ENCODE measurements at regions not wholly inside any gene's neighbourhood (a gene's known extent, or its start where the extent isn't known, plus 50 kb on each side); places are given as distances from the start of the nearest gene placed in this dataset.

DNA sequence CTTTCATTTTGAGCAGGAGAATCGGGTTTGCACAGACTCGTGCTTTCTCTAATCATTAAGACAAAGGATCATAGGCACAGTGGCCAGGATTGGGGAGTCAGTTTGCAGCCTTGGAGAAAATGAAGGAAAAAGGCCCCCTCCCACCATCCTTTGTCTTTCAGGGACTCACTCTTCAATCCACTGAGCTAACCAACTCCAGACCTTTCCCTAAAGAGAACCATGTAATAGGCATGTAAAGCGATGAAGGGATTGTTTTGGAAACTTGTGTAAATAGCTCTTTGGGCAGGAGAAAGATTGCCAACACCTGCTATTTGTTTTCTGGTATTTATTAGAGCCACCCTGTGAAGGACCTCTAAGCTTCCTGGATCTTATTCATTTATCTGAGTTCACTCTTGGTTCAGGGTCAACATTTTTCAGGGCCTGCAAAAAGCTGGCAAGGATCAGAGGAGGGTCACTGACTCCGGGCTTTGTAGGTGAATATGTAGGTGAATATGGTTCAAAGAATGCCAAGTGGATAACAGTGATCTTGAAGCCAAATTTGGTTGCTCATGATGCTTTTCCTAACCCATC, 192.6 kb upstream of the FGGY start:
- H3K36me3 ChIP-seq, result no peaks in the 10 kb centered on the region
- H3K27me3 ChIP-seq, result no peaks in the 10 kb centered on the region
- no peaks in the 10 kb centered on the region for H3K9me3 ChIP-seq
- H3K27ac ChIP-seq, result no peak overlapping the region
- 69 to 77% methylated on average over 4 of the region's 4 CpGs for WGBS, 2 donors
- TF ChIP-seq POLR2A (IDR thresholded peaks at IDR 0.05), result no peak
- TF ChIP-seq EP300 (IDR thresholded peaks at IDR 0.05), result no peak
- TF ChIP-seq, protein P1, sequence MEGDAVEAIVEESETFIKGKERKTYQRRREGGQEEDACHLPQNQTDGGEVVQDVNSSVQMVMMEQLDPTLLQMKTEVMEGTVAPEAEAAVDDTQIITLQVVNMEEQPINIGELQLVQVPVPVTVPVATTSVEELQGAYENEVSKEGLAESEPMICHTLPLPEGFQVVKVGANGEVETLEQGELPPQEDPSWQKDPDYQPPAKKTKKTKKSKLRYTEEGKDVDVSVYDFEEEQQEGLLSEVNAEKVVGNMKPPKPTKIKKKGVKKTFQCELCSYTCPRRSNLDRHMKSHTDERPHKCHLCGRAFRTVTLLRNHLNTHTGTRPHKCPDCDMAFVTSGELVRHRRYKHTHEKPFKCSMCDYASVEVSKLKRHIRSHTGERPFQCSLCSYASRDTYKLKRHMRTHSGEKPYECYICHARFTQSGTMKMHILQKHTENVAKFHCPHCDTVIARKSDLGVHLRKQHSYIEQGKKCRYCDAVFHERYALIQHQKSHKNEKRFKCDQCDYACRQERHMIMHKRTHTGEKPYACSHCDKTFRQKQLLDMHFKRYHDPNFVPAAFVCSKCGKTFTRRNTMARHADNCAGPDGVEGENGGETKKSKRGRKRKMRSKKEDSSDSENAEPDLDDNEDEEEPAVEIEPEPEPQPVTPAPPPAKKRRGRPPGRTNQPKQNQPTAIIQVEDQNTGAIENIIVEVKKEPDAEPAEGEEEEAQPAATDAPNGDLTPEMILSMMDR (IDR thresholded peaks at IDR 0.05), result no peak
- H3K4me1 ChIP-seq, result peaks cover 0 to 33% (median 12%) of the 10 kb centered on the region in 4 donors
- DNase-seq (ENCODE audit: low spot score in 2 of 2), result no peak
- H3K4me3 ChIP-seq, result no peak overlapping the region

DNA sequence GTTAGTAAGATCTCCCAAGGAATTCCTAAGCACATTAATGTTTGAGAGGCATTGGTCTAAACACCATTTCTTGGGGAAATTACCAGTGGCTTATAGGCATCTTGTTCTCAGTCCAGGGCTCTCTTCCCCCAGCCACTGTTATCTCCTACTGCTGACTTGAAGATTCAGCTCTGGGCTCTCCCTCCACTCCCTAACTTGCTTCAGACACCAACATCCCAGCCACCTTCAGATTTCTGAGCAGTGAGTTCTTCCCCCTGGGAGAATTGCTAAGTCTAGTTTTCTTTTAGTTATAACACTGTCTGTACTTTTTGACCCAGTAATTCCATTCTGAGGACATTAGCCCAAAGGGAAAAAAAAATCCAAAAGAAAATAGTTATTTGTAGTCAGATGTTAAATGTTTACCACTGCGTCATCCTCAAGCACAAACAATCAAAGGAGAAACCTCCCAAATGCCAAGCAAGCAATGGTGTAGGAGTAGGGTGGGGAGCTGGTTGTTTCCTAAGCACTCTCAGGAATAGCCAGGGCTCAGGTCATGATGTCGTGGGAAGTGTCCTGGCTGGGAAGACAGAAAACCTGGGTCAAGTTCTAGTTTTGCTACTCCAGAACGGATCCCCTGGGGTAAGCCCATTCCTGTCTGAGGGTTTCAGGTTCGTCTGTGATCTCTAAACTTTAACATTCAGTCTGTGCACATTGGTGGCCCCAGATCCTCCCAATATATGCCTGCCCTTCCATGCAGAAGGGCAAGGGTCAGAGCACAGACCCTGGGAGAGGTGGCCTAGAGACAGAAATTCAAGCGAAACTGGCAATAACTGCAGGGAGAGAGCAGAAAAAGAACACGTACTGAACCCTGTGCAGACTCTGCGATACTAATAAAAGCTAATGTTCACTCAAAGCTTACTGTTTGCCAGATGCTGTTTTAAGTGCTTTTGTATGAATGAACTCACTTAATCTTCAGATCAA, 191.1 kb upstream of the FGGY start:
- no peaks in the 10 kb centered on the region for H3K27me3 ChIP-seq
- no peak for DNase-seq (ENCODE audit: low spot score in 2 of 2)
- TF ChIP-seq POLR2A (IDR thresholded peaks at IDR 0.05) (no peak), EP300 (IDR thresholded peaks at IDR 0.05) (peak in 1 of 2 donors; percentile 47)
- H3K27ac ChIP-seq, result peak overlapping the region in 3 of 4 donors; percentile 20 to 72 (median 62)
- peaks cover 0 to 33% (median 12%) of the 10 kb centered on the region in 4 donors for H3K4me1 ChIP-seq
- WGBS, 2 donors, result 52 to 54% methylated on average over 7 of the region's 7 CpGs
- H3K4me3 ChIP-seq, result no peak overlapping the region
- H3K9me3 ChIP-seq, result no peaks in the 10 kb centered on the region
- H3K36me3 ChIP-seq, result no peaks in the 10 kb centered on the region

DNA sequence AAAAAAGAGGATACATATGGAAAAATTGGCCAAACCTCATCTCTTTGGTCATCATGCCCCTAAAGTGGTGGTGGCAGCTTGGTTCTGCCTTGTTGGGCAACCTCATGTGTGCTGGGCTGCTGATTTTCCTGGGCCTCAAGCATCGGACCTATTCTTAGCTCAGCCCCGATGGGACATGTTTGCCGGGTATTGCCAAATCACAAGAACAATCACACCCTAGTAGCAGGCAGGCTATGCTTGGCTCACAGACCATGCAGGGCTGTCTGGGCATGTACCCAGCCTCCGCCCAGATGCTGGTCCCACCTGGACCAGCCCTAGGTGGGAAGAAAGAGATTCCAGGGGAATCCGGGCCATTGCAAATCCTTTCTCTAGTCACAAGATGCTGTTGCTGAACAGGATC, 189.4 kb upstream of the FGGY start:
- peak; percentile 52 to 73 for DNase-seq (ENCODE audit: low spot score in 2 of 2)
- WGBS, 2 donors, result 80 to 81% methylated on average over 5 of the region's 5 CpGs
- H3K4me3 ChIP-seq, result no peak overlapping the region
- TF ChIP-seq POLR2A (IDR thresholded peaks at IDR 0.05), result no peak
- TF ChIP-seq EP300 (IDR thresholded peaks at IDR 0.05), result peak in 1 of 2 donors; percentile 79
- H3K27ac ChIP-seq, result peak overlapping the region in 2 of 4 donors; percentile 55 to 57
- no peaks in the 10 kb centered on the region for H3K27me3 ChIP-seq
- peaks cover 0 to 33% (median 12%) of the 10 kb centered on the region in 4 donors for H3K4me1 ChIP-seq
- H3K36me3 ChIP-seq, result no peaks in the 10 kb centered on the region
- H3K9me3 ChIP-seq, result no peaks in the 10 kb centered on the region

DNA sequence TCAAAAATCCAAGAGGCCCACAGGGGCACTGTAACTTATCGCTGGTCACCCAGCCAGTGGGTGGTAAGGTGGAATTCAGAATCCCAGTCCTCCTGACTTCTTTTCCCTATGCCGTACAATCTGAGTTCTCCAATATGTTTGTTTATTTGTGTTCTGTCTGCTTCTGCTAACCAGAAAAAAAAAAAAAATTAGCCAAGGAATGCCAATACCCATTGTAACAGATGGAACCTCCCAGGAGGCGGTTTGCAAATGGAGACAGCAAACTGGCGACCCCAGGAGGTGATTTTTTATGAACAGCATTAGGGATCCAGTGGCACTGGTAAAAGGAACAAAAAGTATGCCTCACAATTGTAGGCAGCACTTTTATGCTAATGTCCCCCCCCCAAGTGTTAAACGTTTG, 189.0 kb upstream of the FGGY start:
- no peaks in the 10 kb centered on the region for H3K36me3 ChIP-seq
- no peak overlapping the region for H3K4me3 ChIP-seq
- peaks cover 0 to 33% (median 12%) of the 10 kb centered on the region in 4 donors for H3K4me1 ChIP-seq
- H3K9me3 ChIP-seq, result no peaks in the 10 kb centered on the region
- H3K27me3 ChIP-seq, result no peaks in the 10 kb centered on the region
- H3K27ac ChIP-seq, result no peak overlapping the region
- 70 to 76% methylated on average over 5 of the region's 5 CpGs for WGBS, 2 donors
- TF ChIP-seq POLR2A (IDR thresholded peaks at IDR 0.05) (no peak), EP300 (IDR thresholded peaks at IDR 0.05) (no peak)
- TF ChIP-seq, protein P1 (IDR thresholded peaks at IDR 0.05), result no peak
- no peak for DNase-seq (ENCODE audit: low spot score in 2 of 2)

DNA sequence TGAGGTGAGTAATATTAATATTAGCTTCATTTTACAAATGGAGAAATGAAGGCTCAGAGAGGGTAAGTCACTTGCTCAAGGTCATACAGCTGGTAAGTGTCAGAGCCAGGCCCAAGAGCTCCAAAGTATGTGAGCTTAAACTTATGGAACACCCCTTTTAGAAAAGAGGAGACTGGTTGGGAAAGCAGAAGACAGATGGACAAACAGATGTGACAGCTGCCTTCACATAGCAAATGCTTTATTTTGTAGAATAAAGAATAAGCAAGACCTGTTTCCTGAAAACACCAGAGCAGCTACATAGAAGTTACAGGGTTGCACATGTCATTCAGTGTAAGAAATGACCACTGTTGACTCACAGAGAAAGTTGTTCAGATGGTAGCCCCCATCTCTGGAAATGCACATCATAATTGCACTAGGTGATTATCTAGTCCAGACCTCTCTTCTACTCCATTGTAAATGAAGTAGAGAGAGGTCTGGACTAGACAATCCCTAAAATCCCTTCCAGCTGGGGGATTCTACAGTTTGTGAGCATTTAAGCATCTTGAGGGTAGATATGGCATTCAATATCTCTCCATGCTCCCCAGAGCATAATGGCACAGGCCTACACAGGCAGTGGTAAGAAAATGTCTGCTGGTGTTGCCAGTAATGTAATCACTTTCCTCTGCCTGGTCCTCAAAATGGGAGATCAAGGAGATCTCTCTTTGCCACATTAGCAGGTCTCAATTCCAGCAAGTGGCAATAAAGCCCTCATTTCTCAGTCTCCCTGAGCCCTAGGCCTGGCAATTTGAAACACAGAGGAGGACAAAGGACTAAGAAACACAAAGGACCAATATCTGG, 188.2 kb upstream of the FGGY start:
- Histone ChIP-seq H3K9me3 (no peaks in the 10 kb centered on the region), H3K27me3 (no peaks in the 10 kb centered on the region), H3K4me1 (peaks cover 0 to 33% (median 12%) of the 10 kb centered on the region in 4 donors), H3K4me3 (no peak overlapping the region), H3K27ac (no peak overlapping the region), H3K36me3 (no peaks in the 10 kb centered on the region)
- DNase-seq (ENCODE audit: low spot score in 2 of 2), result no peak
- TF ChIP-seq EP300 (IDR thresholded peaks at IDR 0.05), result no peak
- TF ChIP-seq, protein P1 (IDR thresholded peaks at IDR 0.05), result no peak
- TF ChIP-seq POLR2A (IDR thresholded peaks at IDR 0.05), result no peak

Data from tibial nerve (tissue), 4 donors.